ENCODE measurements at regions not wholly inside any gene's neighbourhood (a gene's known extent, or its start where the extent isn't known, plus 50 kb on each side); places are given as distances from the start of the nearest gene placed in this dataset.

DNA sequence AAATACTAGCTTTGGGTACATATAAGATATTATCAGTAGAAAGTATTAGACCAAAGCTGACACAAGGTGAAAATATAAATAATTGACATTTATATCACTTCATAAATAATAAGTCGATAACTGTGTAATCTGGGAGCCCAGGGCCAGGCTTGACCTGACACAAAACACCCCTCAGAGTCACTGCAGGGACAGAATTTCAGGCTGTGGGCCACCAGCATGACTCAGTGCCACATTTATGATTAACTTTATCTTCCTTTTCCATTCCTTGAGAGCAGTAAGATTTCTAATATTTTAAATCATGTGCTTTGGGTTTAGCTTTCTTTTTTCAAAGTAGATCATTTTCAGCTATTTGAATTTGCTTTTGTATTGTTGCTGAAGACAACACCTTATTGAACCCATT is 102.9 kb upstream of the NFE2L3 start:
- TF ChIP-seq, protein P1, sequence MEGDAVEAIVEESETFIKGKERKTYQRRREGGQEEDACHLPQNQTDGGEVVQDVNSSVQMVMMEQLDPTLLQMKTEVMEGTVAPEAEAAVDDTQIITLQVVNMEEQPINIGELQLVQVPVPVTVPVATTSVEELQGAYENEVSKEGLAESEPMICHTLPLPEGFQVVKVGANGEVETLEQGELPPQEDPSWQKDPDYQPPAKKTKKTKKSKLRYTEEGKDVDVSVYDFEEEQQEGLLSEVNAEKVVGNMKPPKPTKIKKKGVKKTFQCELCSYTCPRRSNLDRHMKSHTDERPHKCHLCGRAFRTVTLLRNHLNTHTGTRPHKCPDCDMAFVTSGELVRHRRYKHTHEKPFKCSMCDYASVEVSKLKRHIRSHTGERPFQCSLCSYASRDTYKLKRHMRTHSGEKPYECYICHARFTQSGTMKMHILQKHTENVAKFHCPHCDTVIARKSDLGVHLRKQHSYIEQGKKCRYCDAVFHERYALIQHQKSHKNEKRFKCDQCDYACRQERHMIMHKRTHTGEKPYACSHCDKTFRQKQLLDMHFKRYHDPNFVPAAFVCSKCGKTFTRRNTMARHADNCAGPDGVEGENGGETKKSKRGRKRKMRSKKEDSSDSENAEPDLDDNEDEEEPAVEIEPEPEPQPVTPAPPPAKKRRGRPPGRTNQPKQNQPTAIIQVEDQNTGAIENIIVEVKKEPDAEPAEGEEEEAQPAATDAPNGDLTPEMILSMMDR (IDR thresholded peaks at IDR 0.05; ENCODE audit: unreplicated experiment) = no peak
- Mint-ChIP-seq H3K27me3 (no peaks in the 10 kb centered on the region), H3K4me3 (ENCODE audit: low read depth) (no peak overlapping the region), H3K36me3 (ENCODE audit: insufficient read depth) (peaks cover 1% of the 10 kb centered on the region), H3K9me3 (ENCODE audit: low read depth) (peaks cover 12% of the 10 kb centered on the region), H3K4me1 (ENCODE audit: low read depth) (peaks cover 7% of the 10 kb centered on the region), H3K27ac (no peak overlapping the region)
- no peak for DNase-seq (ENCODE audit: low spot score, unreplicated experiment)

GRCh38 chr7:26051021-26051420 is 101.0 kb upstream of the NFE2L3 start:
- Mint-ChIP-seq H3K4me1 (ENCODE audit: low read depth) (no peaks in the 10 kb centered on the region), H3K27ac (no peak overlapping the region), H3K9me3 (ENCODE audit: low read depth) (peaks cover 13% of the 10 kb centered on the region), H3K4me3 (ENCODE audit: low read depth) (no peak overlapping the region), H3K36me3 (ENCODE audit: insufficient read depth) (peaks cover 1% of the 10 kb centered on the region), H3K27me3 (no peaks in the 10 kb centered on the region)
- TF ChIP-seq, protein P1 (IDR thresholded peaks at IDR 0.05; ENCODE audit: unreplicated experiment) = no peak
- DNase-seq (ENCODE audit: low spot score, unreplicated experiment) = no peak

DNA sequence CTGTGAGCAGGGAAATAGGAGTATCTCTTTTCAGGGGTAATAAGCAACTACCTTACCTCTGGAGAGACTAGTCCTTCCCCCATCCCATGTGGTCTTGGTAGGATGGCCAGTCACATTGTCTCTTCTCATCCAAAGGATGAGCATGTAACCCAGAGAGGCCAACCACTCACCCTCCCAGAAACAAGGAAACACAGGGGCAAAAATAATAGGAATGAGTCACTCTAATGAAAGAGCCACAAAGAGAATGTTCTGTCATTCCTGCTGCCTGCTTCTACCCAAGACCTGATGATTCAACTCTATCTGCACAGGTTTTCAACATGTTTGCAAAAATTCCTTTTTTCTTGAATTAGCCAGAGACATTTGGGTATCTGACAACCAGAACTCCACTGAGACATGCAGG is 99.3 kb upstream of the NFE2L3 start:
- TF ChIP-seq, protein P1 (IDR thresholded peaks at IDR 0.05; ENCODE audit: unreplicated experiment) = no peak
- peaks cover 1% of the 10 kb centered on the region for H3K36me3 Mint-ChIP-seq (ENCODE audit: insufficient read depth)
- H3K9me3 Mint-ChIP-seq (ENCODE audit: low read depth) = peaks cover 13% of the 10 kb centered on the region
- DNase-seq (ENCODE audit: low spot score, unreplicated experiment) = no peak
- H3K4me1 Mint-ChIP-seq (ENCODE audit: low read depth) = no peaks in the 10 kb centered on the region
- no peak overlapping the region for H3K27ac Mint-ChIP-seq
- H3K27me3 Mint-ChIP-seq = no peaks in the 10 kb centered on the region
- no peak overlapping the region for H3K4me3 Mint-ChIP-seq (ENCODE audit: low read depth)

GRCh38 chr7:26054386-26054785 is 97.6 kb upstream of the NFE2L3 start:
- no peak for DNase-seq (ENCODE audit: low spot score, unreplicated experiment)
- TF ChIP-seq, protein P1 (IDR thresholded peaks at IDR 0.05; ENCODE audit: unreplicated experiment) = no peak
- H3K27me3 Mint-ChIP-seq = no peaks in the 10 kb centered on the region
- no peaks in the 10 kb centered on the region for H3K4me1 Mint-ChIP-seq (ENCODE audit: low read depth)
- H3K36me3 Mint-ChIP-seq (ENCODE audit: insufficient read depth) = peaks cover 1% of the 10 kb centered on the region
- no peak overlapping the region for H3K4me3 Mint-ChIP-seq (ENCODE audit: low read depth)
- H3K27ac Mint-ChIP-seq = no peak overlapping the region
- H3K9me3 Mint-ChIP-seq (ENCODE audit: low read depth) = peaks cover 13% of the 10 kb centered on the region

GRCh38 chr7:26055241-26055640 is 96.8 kb upstream of the NFE2L3 start:
- peaks cover 13% of the 10 kb centered on the region for H3K9me3 Mint-ChIP-seq (ENCODE audit: low read depth)
- H3K27me3 Mint-ChIP-seq = no peaks in the 10 kb centered on the region
- DNase-seq (ENCODE audit: low spot score, unreplicated experiment) = no peak
- H3K4me3 Mint-ChIP-seq (ENCODE audit: low read depth) = no peak overlapping the region
- no peaks in the 10 kb centered on the region for H3K4me1 Mint-ChIP-seq (ENCODE audit: low read depth)
- peaks cover 1% of the 10 kb centered on the region for H3K36me3 Mint-ChIP-seq (ENCODE audit: insufficient read depth)
- TF ChIP-seq, protein P1 (IDR thresholded peaks at IDR 0.05; ENCODE audit: unreplicated experiment) = no peak
- H3K27ac Mint-ChIP-seq = no peak overlapping the region

Data from progenitor cell of endocrine pancreas (in vitro differentiated cells).